Nephron progenitor cell (in vitro differentiated cells): ENCODE measurements at regions not wholly inside any gene's neighbourhood (a gene's known extent, or its start where the extent isn't known, plus 50 kb on each side); places are given as distances from the start of the nearest gene placed in this dataset.

ENCODE experiments used
- DNase-seq: peaks from one replicate; pipeline ENCODE4 v3.0.0; 2021
- H3K27ac Mint-ChIP-seq: 2 replicates; pipeline ENCODE4 v1.8.0; 2021; ENCODE audit warnings: mild to moderate bottlenecking, moderate library complexity, mixed read lengths
- H3K27me3 Mint-ChIP-seq: 2 replicates; pipeline ENCODE4 v1.8.0; 2021; ENCODE audit warnings: mild to moderate bottlenecking, low read depth, mixed read lengths; ENCODE audit not compliant: poor library complexity
- H3K36me3 Mint-ChIP-seq: 2 replicates; pipeline ENCODE4 v1.8.0; 2021; ENCODE audit warnings: low read depth, mixed read lengths
- H3K4me1 Mint-ChIP-seq: 2 replicates; pipeline ENCODE4 v1.8.0; 2021; ENCODE audit warnings: mixed read lengths
- H3K4me3 Mint-ChIP-seq: 2 replicates; pipeline ENCODE4 v1.8.0; 2021; ENCODE audit warnings: mild to moderate bottlenecking, moderate library complexity, mixed read lengths
- H3K9me3 Mint-ChIP-seq: 2 replicates; pipeline ENCODE4 v1.8.0; 2021; ENCODE audit warnings: mild to moderate bottlenecking, moderate library complexity, mixed read lengths
- CTCF ChIP-seq: fragments of 200-600 bp; sonication (generic); IDR thresholded peaks from 2 replicates; pipeline ENCODE4 v1.5.0; 2021; ENCODE audit warnings: antibody characterized with exemption

DNA sequence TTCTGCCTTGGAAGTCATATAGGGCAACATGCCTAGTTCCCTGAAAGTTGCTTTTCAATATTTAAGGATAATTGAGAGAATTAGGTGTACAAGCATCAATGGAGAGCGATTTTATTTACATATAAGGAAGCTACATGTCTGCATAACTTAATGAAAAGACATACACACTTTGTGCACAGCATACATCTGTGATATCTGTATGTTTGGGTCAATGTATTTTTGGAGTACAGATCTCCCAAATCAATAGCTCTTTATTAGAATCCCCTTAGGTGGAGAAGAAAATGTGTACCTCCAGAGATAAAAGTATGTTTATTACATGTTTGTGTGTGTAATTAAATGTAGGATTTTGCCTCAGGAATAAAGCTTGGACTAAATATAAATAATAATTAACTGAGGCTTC is 373.7 kb upstream of the CCNH start:
- Mint-ChIP-seq H3K9me3 (no peaks in the 10 kb centered on the region), H3K36me3 (no peaks in the 10 kb centered on the region), H3K27me3 (peaks cover 3% of the 10 kb centered on the region), H3K27ac (no peak overlapping the region), H3K4me3 (no peak overlapping the region), H3K4me1 (peaks cover 52% of the 10 kb centered on the region)
- TF ChIP-seq CTCF = no peak
- DNase-seq = no peak

DNA sequence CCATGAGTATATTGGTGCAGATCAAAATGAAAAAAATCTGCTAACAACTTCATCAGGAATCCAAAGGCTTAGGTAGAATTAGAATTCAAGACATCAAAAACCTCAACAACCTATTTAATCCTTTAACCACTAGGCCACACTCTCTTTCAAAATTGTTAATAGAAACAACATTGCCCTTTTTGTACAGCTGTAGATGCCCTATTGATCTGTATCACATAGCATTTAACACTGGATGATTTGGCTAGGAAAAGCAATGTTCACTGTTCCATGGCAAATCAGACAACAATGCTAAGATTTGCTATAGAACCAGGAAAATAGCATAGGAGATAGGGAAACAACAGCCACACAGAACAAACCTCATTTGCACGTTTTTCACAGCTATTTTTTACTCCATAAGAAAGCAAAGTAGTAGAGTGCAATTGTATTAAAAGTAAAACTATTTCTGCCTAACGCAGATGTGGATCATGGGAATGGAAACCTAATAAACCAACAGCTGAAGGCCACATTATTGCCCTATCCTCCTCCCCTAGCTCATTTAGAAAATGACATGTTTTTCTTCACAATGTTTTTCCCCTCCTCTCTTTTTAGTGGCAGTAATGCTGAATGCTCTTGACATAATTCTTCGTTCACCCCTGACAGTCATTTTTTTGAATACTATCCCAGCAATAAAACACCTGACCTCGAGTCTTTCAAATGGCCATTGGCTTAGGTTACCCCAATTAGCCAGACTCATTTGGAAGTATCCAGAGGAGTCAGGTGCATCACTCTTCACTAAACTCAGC is 373.0 kb upstream of the CCNH start:
- no peaks in the 10 kb centered on the region for H3K9me3 Mint-ChIP-seq
- H3K36me3 Mint-ChIP-seq = no peaks in the 10 kb centered on the region
- DNase-seq = no peak
- no peak for TF ChIP-seq CTCF
- H3K4me3 Mint-ChIP-seq = no peak overlapping the region
- no peak overlapping the region for H3K27ac Mint-ChIP-seq
- H3K27me3 Mint-ChIP-seq = peaks cover 3% of the 10 kb centered on the region
- H3K4me1 Mint-ChIP-seq = peaks cover 57% of the 10 kb centered on the region

DNA sequence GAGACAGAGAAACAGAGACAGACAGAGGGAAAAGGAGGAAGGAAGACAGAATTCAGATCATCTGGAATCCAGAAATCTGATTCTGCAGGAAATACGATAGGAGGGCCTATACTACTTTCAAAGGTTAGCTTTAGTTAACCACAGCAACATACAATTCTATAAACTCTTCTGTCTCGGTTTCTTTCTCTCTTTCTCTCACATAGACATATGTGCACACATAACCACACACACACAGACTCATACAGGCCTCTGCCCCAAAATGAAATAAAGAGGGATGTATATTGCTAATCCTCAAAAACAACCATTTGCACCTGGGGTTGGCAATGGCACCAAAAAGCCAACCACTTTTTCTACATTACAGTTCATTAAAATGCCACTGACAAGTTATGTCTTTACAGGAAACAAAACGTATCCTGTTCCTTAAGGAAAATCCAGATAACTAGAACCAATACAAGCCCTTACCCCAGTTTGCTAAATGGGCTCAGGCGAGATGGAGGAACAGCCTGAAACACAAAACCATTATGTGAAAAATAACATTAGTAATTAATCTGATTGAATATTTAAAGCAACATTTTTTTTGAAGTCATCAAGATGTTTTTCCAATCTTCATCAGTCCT is 372.3 kb upstream of the CCNH start:
- Mint-ChIP-seq H3K4me3 (no peak overlapping the region), H3K27me3 (peaks cover 3% of the 10 kb centered on the region), H3K4me1 (peaks cover 57% of the 10 kb centered on the region), H3K36me3 (no peaks in the 10 kb centered on the region), H3K27ac (peak overlapping the region; percentile 40), H3K9me3 (no peaks in the 10 kb centered on the region)
- no peak for DNase-seq
- TF ChIP-seq CTCF = no peak

GRCh38 chr5:87784311-87784710 is 371.6 kb upstream of the CCNH start:
- H3K4me3 Mint-ChIP-seq = no peak overlapping the region
- no peak for TF ChIP-seq CTCF
- peaks cover 3% of the 10 kb centered on the region for H3K27me3 Mint-ChIP-seq
- H3K36me3 Mint-ChIP-seq = no peaks in the 10 kb centered on the region
- H3K9me3 Mint-ChIP-seq = no peaks in the 10 kb centered on the region
- H3K27ac Mint-ChIP-seq = no peak overlapping the region
- peaks cover 57% of the 10 kb centered on the region for H3K4me1 Mint-ChIP-seq
- DNase-seq = no peak

DNA sequence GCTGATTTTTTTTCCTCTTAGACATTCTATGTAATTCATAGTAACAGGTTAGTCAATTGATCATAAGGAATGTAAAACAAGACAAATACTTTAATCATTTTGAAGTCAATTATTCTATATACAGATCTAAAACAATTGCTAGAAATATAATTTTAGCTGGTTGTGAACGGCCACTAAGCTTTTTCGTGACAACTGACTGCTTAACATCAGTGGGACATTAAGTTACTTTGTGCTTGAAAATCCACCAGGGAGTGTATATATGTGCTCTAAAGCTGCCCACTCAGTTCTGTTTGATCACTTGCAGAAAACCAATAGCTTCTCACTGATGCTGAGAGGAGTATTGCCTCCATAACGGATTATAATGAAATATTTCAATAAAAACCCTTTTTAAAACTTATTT is 370.2 kb upstream of the CCNH start:
- Mint-ChIP-seq H3K9me3 (no peaks in the 10 kb centered on the region), H3K36me3 (no peaks in the 10 kb centered on the region), H3K27ac (no peak overlapping the region), H3K4me1 (peaks cover 46% of the 10 kb centered on the region), H3K4me3 (no peak overlapping the region), H3K27me3 (peaks cover 3% of the 10 kb centered on the region)
- TF ChIP-seq CTCF = no peak
- DNase-seq = no peak

- no peak for TF ChIP-seq CTCF
- DNase-seq = no peak
- no peaks in the 10 kb centered on the region for H3K36me3 Mint-ChIP-seq
- no peak overlapping the region for H3K27ac Mint-ChIP-seq
- no peaks in the 10 kb centered on the region for H3K9me3 Mint-ChIP-seq
- no peak overlapping the region for H3K4me3 Mint-ChIP-seq
- no peaks in the 10 kb centered on the region for H3K27me3 Mint-ChIP-seq
- H3K4me1 Mint-ChIP-seq = peaks cover 42% of the 10 kb centered on the region
Observed at GRCh38 chr5:87781976-87782375, 369.2 kb upstream of the CCNH start.
